K562 (cell line): ENCODE measurements at regions not wholly inside any gene's neighbourhood (a gene's known extent, or its start where the extent isn't known, plus 50 kb on each side); places are given as distances from the start of the nearest gene placed in this dataset.

Experiments
- BMI1 ChIP-seq: fragments of 150-350 bp; IDR thresholded peaks from 2 replicates; pipeline ENCODE4 v1.6.1; 2014; ENCODE audit warnings: low read length
- BRF2 ChIP-seq: IDR thresholded peaks from 3 replicates; pipeline ENCODE4 v1.6.1; 2011; ENCODE audit warnings: borderline replicate concordance, mild to moderate bottlenecking; ENCODE audit not compliant: insufficient read length, insufficient read depth
- CHD4 ChIP-seq: fragments of 200-600 bp; sonication (generic); IDR thresholded peaks from 3 replicates; pipeline ENCODE4 v1.6.1; 2012; ENCODE audit warnings: low read depth, mild to moderate bottlenecking, mixed read lengths, low read length, inconsistent platforms; ENCODE audit not compliant: insufficient read depth, insufficient replicate concordance, poor library complexity, severe bottlenecking
- E2F8 ChIP-seq: fragments of 450-650 bp; IDR thresholded peaks from 2 replicates; pipeline ENCODE4 v1.7.1; 2018; ENCODE audit warnings: mild to moderate bottlenecking, low read depth; ENCODE audit not compliant: partially characterized antibody
- EP300 ChIP-seq: IDR thresholded peaks from 2 replicates; pipeline ENCODE4 v1.6.1; 2012; ENCODE audit warnings: low read length, improper control_type of control experiment
- JUN ChIP-seq, 2 experiments: sonication (generic) in 1 of 2; formaldehyde crosslinking in 1 of 2; IDR thresholded peaks; 2 replicates each; pipeline versions ENCODE4 v1.6.1 to v1.8.0; 2012 to 2022; ENCODE audit warnings: borderline replicate concordance in 2 of 2, mild to moderate bottlenecking in 2 of 2, improper control_type of control experiment in 1 of 2, low read depth in 1 of 2, low read length in 1 of 2, missing genetic modification reagents in 1 of 2
- NEUROD1 ChIP-seq: fragments of 150-350 bp; IDR thresholded peaks from 2 replicates; pipeline ENCODE4 v1.6.1; 2014; ENCODE audit warnings: borderline replicate concordance, low read length, low read depth; ENCODE audit not compliant: partially characterized antibody
- RCOR1 ChIP-seq, 2 experiments: IDR thresholded peaks; 2 replicates each; pipeline ENCODE4 v1.6.1; 2012; ENCODE audit warnings: low read depth in 2 of 2, low read length in 2 of 2, borderline replicate concordance in 1 of 2, improper control_type of control experiment in 1 of 2
- RREB1 ChIP-seq: fragments of 250-450 bp; sonication (Bioruptor Pico); IDR thresholded peaks from 2 replicates; pipeline ENCODE4 v1.4.0; 2020
- SMARCA4 ChIP-seq: fragments of 450-650 bp; IDR thresholded peaks from 2 replicates; pipeline ENCODE4 v1.6.1; 2016
- ZKSCAN3 ChIP-seq: fragments of 250-450 bp; sonication (Bioruptor Pico); IDR thresholded peaks from 2 replicates; pipeline ENCODE4 v1.4.0; 2020
- ZNF668 ChIP-seq: fragments of 250-450 bp; sonication (Bioruptor Pico); IDR thresholded peaks from 2 replicates; pipeline ENCODE4 v1.8.0; 2022; ENCODE audit warnings: mild to moderate bottlenecking, inconsistent platforms
- TF ChIP-seq, protein P1 (sequence below): sonication (generic); formaldehyde crosslinking; IDR thresholded peaks from 2 replicates; pipeline ENCODE4 v1.8.0; 2022; ENCODE audit warnings: mild to moderate bottlenecking, missing genetic modification reagents

- no peak for TF ChIP-seq RREB1 (CRISPR knock-in tag)
- TF ChIP-seq NEUROD1, result peak; percentile 26
- TF ChIP-seq CHD4, result no peak
- no peak for TF ChIP-seq ZNF668 (CRISPR knock-in tag)
- TF ChIP-seq BRF2, result no peak
- TF ChIP-seq ZKSCAN3, result no peak
- TF ChIP-seq RCOR1 (IDR thresholded peaks at IDR 0.05; ENCODE audit: borderline replicate concordance in 1 of 2, low read depth in 2 of 2, low read length in 2 of 2), result peak in 1 of 2 experiments; percentile 87; a peak in 2 of 4 replicates
- TF ChIP-seq EP300, result peak; percentile 27; the same call in 1 of the 2 replicates
- TF ChIP-seq JUN (IDR thresholded peaks at IDR 0.05; ENCODE audit: borderline replicate concordance, low read depth, low read length), result 0 out of 2 replicates have a peak, but pooled peaks have one; percentile 17
- TF ChIP-seq JUN (CRISPR knock-in tag; IDR thresholded peaks at IDR 0.05; ENCODE audit: borderline replicate concordance), result no peak
- no peak for TF ChIP-seq SMARCA4
- no peak for TF ChIP-seq BMI1
- TF ChIP-seq, protein P1, sequence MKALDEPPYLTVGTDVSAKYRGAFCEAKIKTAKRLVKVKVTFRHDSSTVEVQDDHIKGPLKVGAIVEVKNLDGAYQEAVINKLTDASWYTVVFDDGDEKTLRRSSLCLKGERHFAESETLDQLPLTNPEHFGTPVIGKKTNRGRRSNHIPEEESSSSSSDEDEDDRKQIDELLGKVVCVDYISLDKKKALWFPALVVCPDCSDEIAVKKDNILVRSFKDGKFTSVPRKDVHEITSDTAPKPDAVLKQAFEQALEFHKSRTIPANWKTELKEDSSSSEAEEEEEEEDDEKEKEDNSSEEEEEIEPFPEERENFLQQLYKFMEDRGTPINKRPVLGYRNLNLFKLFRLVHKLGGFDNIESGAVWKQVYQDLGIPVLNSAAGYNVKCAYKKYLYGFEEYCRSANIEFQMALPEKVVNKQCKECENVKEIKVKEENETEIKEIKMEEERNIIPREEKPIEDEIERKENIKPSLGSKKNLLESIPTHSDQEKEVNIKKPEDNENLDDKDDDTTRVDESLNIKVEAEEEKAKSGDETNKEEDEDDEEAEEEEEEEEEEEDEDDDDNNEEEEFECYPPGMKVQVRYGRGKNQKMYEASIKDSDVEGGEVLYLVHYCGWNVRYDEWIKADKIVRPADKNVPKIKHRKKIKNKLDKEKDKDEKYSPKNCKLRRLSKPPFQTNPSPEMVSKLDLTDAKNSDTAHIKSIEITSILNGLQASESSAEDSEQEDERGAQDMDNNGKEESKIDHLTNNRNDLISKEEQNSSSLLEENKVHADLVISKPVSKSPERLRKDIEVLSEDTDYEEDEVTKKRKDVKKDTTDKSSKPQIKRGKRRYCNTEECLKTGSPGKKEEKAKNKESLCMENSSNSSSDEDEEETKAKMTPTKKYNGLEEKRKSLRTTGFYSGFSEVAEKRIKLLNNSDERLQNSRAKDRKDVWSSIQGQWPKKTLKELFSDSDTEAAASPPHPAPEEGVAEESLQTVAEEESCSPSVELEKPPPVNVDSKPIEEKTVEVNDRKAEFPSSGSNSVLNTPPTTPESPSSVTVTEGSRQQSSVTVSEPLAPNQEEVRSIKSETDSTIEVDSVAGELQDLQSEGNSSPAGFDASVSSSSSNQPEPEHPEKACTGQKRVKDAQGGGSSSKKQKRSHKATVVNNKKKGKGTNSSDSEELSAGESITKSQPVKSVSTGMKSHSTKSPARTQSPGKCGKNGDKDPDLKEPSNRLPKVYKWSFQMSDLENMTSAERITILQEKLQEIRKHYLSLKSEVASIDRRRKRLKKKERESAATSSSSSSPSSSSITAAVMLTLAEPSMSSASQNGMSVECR (CRISPR knock-in tag), result no peak
- TF ChIP-seq E2F8, result no peak
Measured at GRCh38 chr9:87382900-87383299, 114.8 kb upstream of the DAPK1 start (continued).
